ENCODE measurements at regions not wholly inside any gene's neighbourhood (a gene's known extent, or its start where the extent isn't known, plus 50 kb on each side); places are given as distances from the start of the nearest gene placed in this dataset.

DNA sequence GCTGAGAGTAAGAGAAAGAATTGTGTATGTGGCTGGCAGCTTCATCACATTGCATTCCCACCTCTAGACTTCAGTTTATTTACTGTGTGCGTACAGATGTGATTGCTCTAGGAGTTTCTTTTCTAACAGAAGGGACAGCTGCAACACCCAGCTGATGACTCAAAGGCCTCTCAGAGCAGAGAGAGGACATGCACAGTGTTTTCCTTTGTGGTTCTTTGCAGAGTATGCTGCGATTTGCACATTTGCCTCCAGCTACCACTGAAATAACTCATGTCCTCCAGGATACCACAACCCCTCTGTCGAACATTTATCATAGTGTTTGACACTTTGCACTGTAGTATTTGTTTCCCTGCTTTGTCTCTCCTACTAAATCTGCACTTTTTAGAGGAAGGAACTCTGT lies 294.1 kb downstream of the STIM2 start:
- no peak for DNase-seq
- CTCF ChIA-PET = no interaction called here
- Histone ChIP-seq H3K36me3 (ENCODE audit: insufficient read depth, low read length) (no peaks in the 10 kb centered on the region), H3K4me3 (ENCODE audit: low read length) (no peak overlapping the region), H3K27me3 (ENCODE audit: control insufficient read depth in 1 of 2, insufficient read depth in 2 of 2, low read length in 2 of 2) (no peaks in the 10 kb centered on the region), H3K4me1 (ENCODE audit: insufficient read depth, low read length) (no peaks in the 10 kb centered on the region), H3K27ac (ENCODE audit: low read depth in 1 of 2, low read length in 2 of 2) (no peak overlapping the region), H3K9me3 (ENCODE audit: control insufficient read depth in 1 of 2, insufficient read depth in 1 of 2, low read length in 2 of 2) (no peaks in the 10 kb centered on the region)
- no peak for ATAC-seq (ENCODE audit: poor library complexity)
- POLR2A ChIA-PET = no interaction called here
- intact Hi-C loops (cut with DNase I, micrococcal nuclease) = no loop called here
- H3K27me3 Mint-ChIP-seq = peaks cover 16% of the 10 kb centered on the region
- H3K36me3 Mint-ChIP-seq (ENCODE audit: low read depth) = no peaks in the 10 kb centered on the region
- H3K27ac Mint-ChIP-seq = no peak overlapping the region
- TF ChIP-seq, protein P1, sequence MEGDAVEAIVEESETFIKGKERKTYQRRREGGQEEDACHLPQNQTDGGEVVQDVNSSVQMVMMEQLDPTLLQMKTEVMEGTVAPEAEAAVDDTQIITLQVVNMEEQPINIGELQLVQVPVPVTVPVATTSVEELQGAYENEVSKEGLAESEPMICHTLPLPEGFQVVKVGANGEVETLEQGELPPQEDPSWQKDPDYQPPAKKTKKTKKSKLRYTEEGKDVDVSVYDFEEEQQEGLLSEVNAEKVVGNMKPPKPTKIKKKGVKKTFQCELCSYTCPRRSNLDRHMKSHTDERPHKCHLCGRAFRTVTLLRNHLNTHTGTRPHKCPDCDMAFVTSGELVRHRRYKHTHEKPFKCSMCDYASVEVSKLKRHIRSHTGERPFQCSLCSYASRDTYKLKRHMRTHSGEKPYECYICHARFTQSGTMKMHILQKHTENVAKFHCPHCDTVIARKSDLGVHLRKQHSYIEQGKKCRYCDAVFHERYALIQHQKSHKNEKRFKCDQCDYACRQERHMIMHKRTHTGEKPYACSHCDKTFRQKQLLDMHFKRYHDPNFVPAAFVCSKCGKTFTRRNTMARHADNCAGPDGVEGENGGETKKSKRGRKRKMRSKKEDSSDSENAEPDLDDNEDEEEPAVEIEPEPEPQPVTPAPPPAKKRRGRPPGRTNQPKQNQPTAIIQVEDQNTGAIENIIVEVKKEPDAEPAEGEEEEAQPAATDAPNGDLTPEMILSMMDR (IDR thresholded peaks at IDR 0.05) = no peak
- no peaks in the 10 kb centered on the region for H3K4me1 Mint-ChIP-seq (ENCODE audit: low read depth)
- no peak overlapping the region for H3K4me3 Mint-ChIP-seq
- H3K9me3 Mint-ChIP-seq = peaks cover 6% of the 10 kb centered on the region

DNA sequence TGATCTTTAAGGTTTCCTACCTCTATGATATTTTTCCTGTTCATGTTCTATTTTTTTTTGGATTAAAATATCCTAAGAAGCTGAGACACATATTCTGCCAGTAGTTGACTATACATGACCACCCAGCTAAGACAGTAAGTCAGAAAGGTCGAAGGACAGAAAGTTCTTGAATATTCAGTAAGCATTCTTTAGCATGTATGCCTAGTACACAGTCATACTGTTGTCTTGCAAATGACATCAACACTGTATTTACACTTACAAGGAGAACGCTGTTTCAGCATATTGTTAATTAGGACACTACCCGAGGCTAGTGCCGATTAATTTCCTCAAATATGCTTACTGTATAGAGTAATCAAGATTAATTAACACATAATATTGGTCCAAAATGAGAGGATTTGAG lies 300.6 kb downstream of the STIM2 start:
- Histone ChIP-seq H3K9me3 (ENCODE audit: control insufficient read depth in 1 of 2, insufficient read depth in 1 of 2, low read length in 2 of 2) (no peaks in the 10 kb centered on the region), H3K4me1 (ENCODE audit: insufficient read depth, low read length) (no peaks in the 10 kb centered on the region), H3K4me3 (ENCODE audit: low read length) (no peak overlapping the region), H3K27me3 (ENCODE audit: control insufficient read depth in 1 of 2, insufficient read depth in 2 of 2, low read length in 2 of 2) (no peaks in the 10 kb centered on the region), H3K36me3 (ENCODE audit: insufficient read depth, low read length) (no peaks in the 10 kb centered on the region), H3K27ac (ENCODE audit: low read depth in 1 of 2, low read length in 2 of 2) (no peak overlapping the region)
- no peak for ATAC-seq (ENCODE audit: poor library complexity)
- DNase-seq = no peak
- ChIA-PET CTCF (no interaction called here), POLR2A (no interaction called here)
- no peaks in the 10 kb centered on the region for H3K4me1 Mint-ChIP-seq (ENCODE audit: low read depth)
- TF ChIP-seq, protein P1 (IDR thresholded peaks at IDR 0.05) = no peak
- H3K9me3 Mint-ChIP-seq = no peaks in the 10 kb centered on the region
- intact Hi-C loops (cut with DNase I, micrococcal nuclease) = no loop called here
- H3K27ac Mint-ChIP-seq = no peak overlapping the region
- no peaks in the 10 kb centered on the region for H3K36me3 Mint-ChIP-seq (ENCODE audit: low read depth)
- no peak overlapping the region for H3K4me3 Mint-ChIP-seq
- peaks cover 10% of the 10 kb centered on the region for H3K27me3 Mint-ChIP-seq

DNA sequence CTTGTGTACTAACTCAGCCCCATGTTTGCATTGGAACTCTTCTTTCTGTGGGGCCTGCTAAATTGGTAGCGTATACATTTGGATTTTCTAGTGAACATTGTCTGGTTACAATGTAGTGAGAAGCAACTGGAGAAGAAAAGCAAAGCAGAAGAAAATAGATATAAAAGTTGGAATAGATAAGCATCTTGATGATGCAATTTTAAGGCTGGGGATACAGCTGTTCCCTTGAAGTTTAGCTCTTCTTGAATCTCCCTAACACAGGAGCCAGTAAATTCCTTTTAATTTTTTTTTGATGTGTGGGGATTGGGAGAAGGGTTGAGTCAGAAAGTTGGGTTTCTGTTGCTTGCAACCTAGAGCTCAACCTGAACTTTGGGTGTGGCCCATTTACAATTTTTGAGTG lies 308.1 kb downstream of the STIM2 start:
- H3K27ac ChIP-seq (ENCODE audit: low read depth in 1 of 2, low read length in 2 of 2) = no peak overlapping the region
- H3K9me3 Mint-ChIP-seq = no peaks in the 10 kb centered on the region
- H3K36me3 ChIP-seq (ENCODE audit: insufficient read depth, low read length) = no peaks in the 10 kb centered on the region
- no peak overlapping the region for H3K27ac Mint-ChIP-seq
- no peaks in the 10 kb centered on the region for H3K9me3 ChIP-seq (ENCODE audit: control insufficient read depth in 1 of 2, insufficient read depth in 1 of 2, low read length in 2 of 2)
- ChIA-PET POLR2A (no interaction called here), CTCF (no interaction called here)
- DNase-seq (no peak), ATAC-seq (ENCODE audit: poor library complexity) (no peak)
- no peaks in the 10 kb centered on the region for H3K4me1 ChIP-seq (ENCODE audit: insufficient read depth, low read length)
- no peak overlapping the region for H3K4me3 Mint-ChIP-seq
- no peaks in the 10 kb centered on the region for H3K36me3 Mint-ChIP-seq (ENCODE audit: low read depth)
- TF ChIP-seq, protein P1 (IDR thresholded peaks at IDR 0.05) = no peak
- H3K27me3 ChIP-seq (ENCODE audit: control insufficient read depth in 1 of 2, insufficient read depth in 2 of 2, low read length in 2 of 2) = no peaks in the 10 kb centered on the region
- H3K27me3 Mint-ChIP-seq = no peaks in the 10 kb centered on the region
- intact Hi-C loops (cut with DNase I, micrococcal nuclease) = no loop called here
- H3K4me1 Mint-ChIP-seq (ENCODE audit: low read depth) = no peaks in the 10 kb centered on the region
- H3K4me3 ChIP-seq (ENCODE audit: low read length) = no peak overlapping the region

All from CD4-positive, alpha-beta T cell (primary cell).